IMR-90 (cell line): ENCODE measurements at regions not wholly inside any gene's neighbourhood (a gene's known extent, or its start where the extent isn't known, plus 50 kb on each side); places are given as distances from the start of the nearest gene placed in this dataset.

ENCODE experiments used
- ATAC-seq: fragments of 200-7000 bp; cut with Tn5 transposase; 2 replicates; pipeline ENCODE4 v1.9.1; 2020; ENCODE audit warnings: low read depth, mild to moderate bottlenecking, moderate library complexity
- BruUV-seq: library from RNA; stranded (reverse); fragments of 400-500 nt; replicated peaks from 2 replicates; lab custom pipeline; 2021; lab: Mats Ljungman, UMichigan
- CTCF ChIA-PET: fragments of 300-600 bp; formaldehyde crosslinking; extraction: SDS; loops from one replicate; lab custom pipeline; 2021; ENCODE audit warnings: antibody characterized with exemption; lab: Yijun Ruan, JAX
- POLR2A ChIA-PET: fragments of 300-600 bp; sonication (Branson Sonifier 250); formaldehyde crosslinking; loops from one replicate; lab custom pipeline; 2022; ENCODE audit warnings: antibody characterized with exemption; ENCODE audit not compliant: unreplicated experiment; lab: Charles Lee
- DNase-seq: peaks from one replicate; pipeline ENCODE4 v3.0.0; 2013
- H2AFZ ChIP-seq: replicated peaks from 2 replicates; pipeline ENCODE3; 2013; ENCODE audit warnings: low read length, mild to moderate bottlenecking; ENCODE audit not compliant: poor library complexity
- H2AK5ac ChIP-seq: 2 replicates; pipeline ENCODE4 v1.6.1; 2013; ENCODE audit warnings: low read depth, low read length, inconsistent platforms
- H2AK9ac ChIP-seq: replicated peaks from 2 replicates; pipeline ENCODE3; 2013; ENCODE audit warnings: mild to moderate bottlenecking, low read depth, low read length, moderate library complexity; ENCODE audit not compliant: poor library complexity
- H2BK120ac ChIP-seq: 2 replicates; pipeline ENCODE4 v1.6.1; 2013; ENCODE audit warnings: low read depth, low read length, inconsistent platforms
- H2BK15ac ChIP-seq: 3 replicates; pipeline ENCODE4 v1.6.1; 2013; ENCODE audit warnings: low read depth, low read length, inconsistent platforms
- H2BK20ac ChIP-seq: 2 replicates; pipeline ENCODE4 v1.6.1; 2013; ENCODE audit warnings: low read depth, mild to moderate bottlenecking, inconsistent platforms, low read length, moderate library complexity
- H2BK5ac ChIP-seq: 2 replicates; pipeline ENCODE4 v1.6.1; 2013; ENCODE audit warnings: mild to moderate bottlenecking, low read depth, low read length, inconsistent platforms; ENCODE audit not compliant: poor library complexity, severe bottlenecking
- H3K14ac ChIP-seq: replicated peaks from 2 replicates; pipeline ENCODE4 v1.6.1; 2013; ENCODE audit warnings: low read depth, low read length, inconsistent platforms
- H3K18ac ChIP-seq: 2 replicates; pipeline ENCODE4 v1.6.1; 2013; ENCODE audit warnings: low read depth, low read length, control low read depth
- H3K23ac ChIP-seq: 2 replicates; pipeline ENCODE4 v1.6.1; 2013; ENCODE audit warnings: low read depth, low read length, inconsistent platforms
- H3K27ac ChIP-seq: 2 replicates; pipeline ENCODE4 v1.5.1; 2013; ENCODE audit warnings: mild to moderate bottlenecking, control low read depth, low read length; ENCODE audit not compliant: insufficient read depth
- H3K27me3 ChIP-seq: 2 replicates; pipeline ENCODE4 v1.6.1; 2013; ENCODE audit warnings: low read length; ENCODE audit not compliant: control insufficient read depth, insufficient read depth
- H3K36me3 ChIP-seq: 2 replicates; pipeline ENCODE4 v1.6.1; 2013; ENCODE audit warnings: low read length, mixed read lengths; ENCODE audit not compliant: control insufficient read depth, insufficient read depth
- H3K4ac ChIP-seq: 2 replicates; pipeline ENCODE4 v1.6.1; 2013; ENCODE audit warnings: low read depth, low read length, inconsistent platforms
- H3K4me1 ChIP-seq: 2 replicates; pipeline ENCODE4 v1.6.1; 2013; ENCODE audit warnings: low read length, mixed read lengths; ENCODE audit not compliant: control insufficient read depth, insufficient read depth
- H3K4me2 ChIP-seq: 2 replicates; pipeline ENCODE4 v1.6.1; 2013; ENCODE audit warnings: low read depth, mild to moderate bottlenecking, control low read depth, low read length, moderate library complexity
- H3K4me3 ChIP-seq: 2 replicates; pipeline ENCODE4 v1.5.1; 2013; ENCODE audit warnings: low read depth, mild to moderate bottlenecking, control low read depth, low read length, moderate library complexity; ENCODE audit not compliant: insufficient read depth
- H3K56ac ChIP-seq: 2 replicates; pipeline ENCODE4 v1.6.1; 2013; ENCODE audit warnings: low read length, inconsistent platforms; ENCODE audit not compliant: insufficient read depth; ENCODE audit errors: extremely low read depth
- H3K79me1 ChIP-seq, 2 experiments: 2 replicates each; pipeline ENCODE4 v1.6.1; 2013; ENCODE audit warnings: low read length in 2 of 2, inconsistent platforms in 1 of 2, low read depth in 1 of 2
- H3K9ac ChIP-seq: 2 replicates; pipeline ENCODE4 v1.6.1; 2013; ENCODE audit warnings: low read depth, low read length, control low read depth
- H3K9me1 ChIP-seq: 2 replicates; pipeline ENCODE4 v1.6.1; 2013; ENCODE audit warnings: low read length, inconsistent platforms; ENCODE audit not compliant: insufficient read depth
- H3K9me3 ChIP-seq: 2 replicates; pipeline ENCODE4 v1.6.1; 2013; ENCODE audit warnings: low read length; ENCODE audit not compliant: control insufficient read depth, insufficient read depth
- H4K20me1 ChIP-seq: 2 replicates; pipeline ENCODE4 v1.6.1; 2013; ENCODE audit warnings: low read length, inconsistent platforms; ENCODE audit not compliant: insufficient read depth
- H4K5ac ChIP-seq: 2 replicates; pipeline ENCODE4 v1.6.1; 2013; ENCODE audit warnings: mild to moderate bottlenecking, low read depth, low read length, control low read depth
- H4K8ac ChIP-seq, 2 experiments: 2 replicates each; pipeline ENCODE4 v1.6.1; 2013; ENCODE audit warnings: low read depth in 2 of 2, low read length in 2 of 2, control low read depth in 1 of 2, inconsistent platforms in 1 of 2
- H4K91ac ChIP-seq: 2 replicates; pipeline ENCODE4 v1.6.1; 2013; ENCODE audit warnings: low read depth, low read length, inconsistent platforms; ENCODE audit not compliant: insufficient read depth
- BHLHE40 ChIP-seq: fragments of 150-350 bp; IDR thresholded peaks from 2 replicates; pipeline ENCODE4 v1.6.1; 2016; ENCODE audit warnings: mild to moderate bottlenecking, low read depth, low read length
- CEBPB ChIP-seq: IDR thresholded peaks from 2 replicates; pipeline ENCODE4 v1.6.1; 2012; ENCODE audit warnings: low read depth, low read length, improper control_type of control experiment
- CHD1 ChIP-seq: IDR thresholded peaks from 2 replicates; pipeline ENCODE4 v1.6.1; 2012; ENCODE audit warnings: low read depth, low read length, improper control_type of control experiment
- FOS ChIP-seq: fragments of 150-350 bp; IDR thresholded peaks from 2 replicates; pipeline ENCODE4 v1.6.1; 2016; ENCODE audit warnings: low read depth, low read length
- MAFK ChIP-seq: IDR thresholded peaks from 2 replicates; pipeline ENCODE4 v1.6.1; 2012; ENCODE audit warnings: low read depth, low read length, improper control_type of control experiment
- MAZ ChIP-seq: IDR thresholded peaks from 2 replicates; pipeline ENCODE4 v1.6.1; 2012; ENCODE audit warnings: low read depth, mild to moderate bottlenecking, low read length, improper control_type of control experiment, moderate library complexity, borderline replicate concordance
- MXI1 ChIP-seq: IDR thresholded peaks from 2 replicates; pipeline ENCODE4 v1.6.1; 2012; ENCODE audit warnings: low read depth, mild to moderate bottlenecking, low read length, moderate library complexity, borderline replicate concordance
- NFE2L2 ChIP-seq: fragments of 150-350 bp; IDR thresholded peaks from 2 replicates; pipeline ENCODE4 v1.6.1; 2016; ENCODE audit warnings: low read depth, mild to moderate bottlenecking, low read length
- POLR2A ChIP-seq: IDR thresholded peaks from 2 replicates; pipeline ENCODE4 v1.6.1; 2012; ENCODE audit warnings: mild to moderate bottlenecking, low read depth, low read length
- RAD21 ChIP-seq: IDR thresholded peaks from 2 replicates; pipeline ENCODE4 v1.6.1; 2012; ENCODE audit warnings: low read length, improper control_type of control experiment
- RCOR1 ChIP-seq: IDR thresholded peaks from 2 replicates; pipeline ENCODE4 v1.6.1; 2012; ENCODE audit warnings: mild to moderate bottlenecking, low read length, improper control_type of control experiment; ENCODE audit not compliant: insufficient replicate concordance
- RFX5 ChIP-seq: IDR thresholded peaks from 2 replicates; pipeline ENCODE4 v1.8.0; 2012; ENCODE audit warnings: low read depth, mild to moderate bottlenecking, low read length, moderate library complexity
- SMC3 ChIP-seq: fragments of 150-350 bp; IDR thresholded peaks from 2 replicates; pipeline ENCODE4 v1.6.1; 2016; ENCODE audit warnings: low read depth, mild to moderate bottlenecking, antibody characterized with exemption, low read length, moderate library complexity
- WGBS, 2 experiments: methylation state at CpG; one replicate each; pipeline versions ENCODE4 v1.1.5 to v1.1.7; 2013; ENCODE audit warnings: missing lambda C conversion rate in 2 of 2; ENCODE audit not compliant: insufficient read length in 1 of 2; ENCODE audit errors: extremely low coverage in 2 of 2; 5-methylcytosine and 5-hydroxymethylcytosine counted together
- dilution Hi-C: fragments of 300-500 bp; cut with HindIII; formaldehyde crosslinking; loops from one replicate; pipeline ENCODE4 v1.14.3; 2018; ENCODE audit warnings: low sequenced_read_pairs; ENCODE audit not compliant: unreplicated experiment
- in situ Hi-C: fragments of 300-500 bp; cut with MboI; formaldehyde crosslinking; loops from 3 replicates; pipeline ENCODE4 v1.14.3; 2019; ENCODE audit warnings: low sequenced_read_pairs, inconsistent platforms, mixed read lengths
- intact Hi-C: fragments of 100-400 bp; cut with micrococcal nuclease; formaldehyde crosslinking; loops from 2 replicates; pipeline ENCODE4 v1.10.0; 2022
- TF ChIP-seq, protein P1 (sequence below): fragments of 150-350 bp; IDR thresholded peaks from 2 replicates; pipeline ENCODE4 v1.6.1; 2016; ENCODE audit warnings: low read depth, mild to moderate bottlenecking, low read length, moderate library complexity, borderline replicate concordance
- TF ChIP-seq, protein P2 (sequence below): fragments of 150-350 bp; IDR thresholded peaks from 2 replicates; pipeline ENCODE4 v1.6.1; 2017; ENCODE audit warnings: mild to moderate bottlenecking, antibody characterized with exemption, low read length, low read depth
- TF ChIP-seq, protein P3 (sequence below): conservative IDR thresholded peaks from 2 replicates; pipeline ENCODE4 v1.5.1; 2012; ENCODE audit warnings: mild to moderate bottlenecking, low read depth, low read length, improper control_type of control experiment

DNA sequence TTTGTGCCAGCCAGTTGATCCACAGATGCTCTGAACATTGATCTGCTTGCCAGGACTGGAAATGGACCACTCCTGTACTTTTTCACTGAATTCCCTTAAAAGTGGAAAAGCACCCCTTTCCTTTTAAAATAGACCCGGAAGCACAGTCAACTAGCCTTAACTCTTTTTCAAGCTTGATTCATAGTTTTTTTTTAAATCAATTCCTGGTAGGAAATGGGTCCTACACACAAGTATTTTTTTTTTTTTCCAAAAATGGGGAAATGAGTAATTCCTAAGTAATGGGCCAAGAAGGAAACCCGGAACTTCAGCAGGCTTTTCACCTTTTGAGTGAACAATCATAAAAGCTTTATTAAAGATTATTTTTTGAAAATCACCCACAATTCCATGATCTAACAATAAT lies 234.4 kb upstream of the ADAMTS9 start:
- POLR2A ChIA-PET: no interaction called here

More for the DNA sequence above, 234.4 kb upstream of the ADAMTS9 start:
- no peaks in the 10 kb centered on the region for H3K9me3 ChIP-seq
- no peaks in the 10 kb centered on the region for H3K9me1 ChIP-seq
- H2AK9ac ChIP-seq: no peak overlapping the region
- H4K91ac ChIP-seq: no peak overlapping the region
- H2BK20ac ChIP-seq: no peak overlapping the region
- H2BK5ac ChIP-seq: no peak overlapping the region
- no peaks in the 10 kb centered on the region for H3K36me3 ChIP-seq
- no peaks in the 10 kb centered on the region for H4K20me1 ChIP-seq
- intact Hi-C loops (no loop called here), dilution Hi-C loops (no loop called here), in situ Hi-C loops (no loop called here)
- TF ChIP-seq, protein P1, sequence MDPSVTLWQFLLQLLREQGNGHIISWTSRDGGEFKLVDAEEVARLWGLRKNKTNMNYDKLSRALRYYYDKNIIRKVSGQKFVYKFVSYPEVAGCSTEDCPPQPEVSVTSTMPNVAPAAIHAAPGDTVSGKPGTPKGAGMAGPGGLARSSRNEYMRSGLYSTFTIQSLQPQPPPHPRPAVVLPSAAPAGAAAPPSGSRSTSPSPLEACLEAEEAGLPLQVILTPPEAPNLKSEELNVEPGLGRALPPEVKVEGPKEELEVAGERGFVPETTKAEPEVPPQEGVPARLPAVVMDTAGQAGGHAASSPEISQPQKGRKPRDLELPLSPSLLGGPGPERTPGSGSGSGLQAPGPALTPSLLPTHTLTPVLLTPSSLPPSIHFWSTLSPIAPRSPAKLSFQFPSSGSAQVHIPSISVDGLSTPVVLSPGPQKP: no peak
- no peak for TF ChIP-seq MAFK
- no peak for TF ChIP-seq BHLHE40
- no peak for TF ChIP-seq MXI1
- TF ChIP-seq RFX5: no peak
- TF ChIP-seq, protein P2, sequence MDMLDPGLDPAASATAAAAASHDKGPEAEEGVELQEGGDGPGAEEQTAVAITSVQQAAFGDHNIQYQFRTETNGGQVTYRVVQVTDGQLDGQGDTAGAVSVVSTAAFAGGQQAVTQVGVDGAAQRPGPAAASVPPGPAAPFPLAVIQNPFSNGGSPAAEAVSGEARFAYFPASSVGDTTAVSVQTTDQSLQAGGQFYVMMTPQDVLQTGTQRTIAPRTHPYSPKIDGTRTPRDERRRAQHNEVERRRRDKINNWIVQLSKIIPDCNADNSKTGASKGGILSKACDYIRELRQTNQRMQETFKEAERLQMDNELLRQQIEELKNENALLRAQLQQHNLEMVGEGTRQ: no peak
- TF ChIP-seq MAZ: no peak
- no peak for TF ChIP-seq RAD21
- TF ChIP-seq POLR2A: no peak
- no peak for TF ChIP-seq RCOR1
- no peak for TF ChIP-seq NFE2L2
- TF ChIP-seq, protein P3, sequence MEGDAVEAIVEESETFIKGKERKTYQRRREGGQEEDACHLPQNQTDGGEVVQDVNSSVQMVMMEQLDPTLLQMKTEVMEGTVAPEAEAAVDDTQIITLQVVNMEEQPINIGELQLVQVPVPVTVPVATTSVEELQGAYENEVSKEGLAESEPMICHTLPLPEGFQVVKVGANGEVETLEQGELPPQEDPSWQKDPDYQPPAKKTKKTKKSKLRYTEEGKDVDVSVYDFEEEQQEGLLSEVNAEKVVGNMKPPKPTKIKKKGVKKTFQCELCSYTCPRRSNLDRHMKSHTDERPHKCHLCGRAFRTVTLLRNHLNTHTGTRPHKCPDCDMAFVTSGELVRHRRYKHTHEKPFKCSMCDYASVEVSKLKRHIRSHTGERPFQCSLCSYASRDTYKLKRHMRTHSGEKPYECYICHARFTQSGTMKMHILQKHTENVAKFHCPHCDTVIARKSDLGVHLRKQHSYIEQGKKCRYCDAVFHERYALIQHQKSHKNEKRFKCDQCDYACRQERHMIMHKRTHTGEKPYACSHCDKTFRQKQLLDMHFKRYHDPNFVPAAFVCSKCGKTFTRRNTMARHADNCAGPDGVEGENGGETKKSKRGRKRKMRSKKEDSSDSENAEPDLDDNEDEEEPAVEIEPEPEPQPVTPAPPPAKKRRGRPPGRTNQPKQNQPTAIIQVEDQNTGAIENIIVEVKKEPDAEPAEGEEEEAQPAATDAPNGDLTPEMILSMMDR: no peak
- TF ChIP-seq FOS: no peak
- TF ChIP-seq CEBPB: no peak
- TF ChIP-seq SMC3: no peak
- TF ChIP-seq CHD1: no peak
- no peak overlapping the region for H2AK5ac ChIP-seq
- H3K4me3 ChIP-seq: no peak overlapping the region
- no peak overlapping the region for H2AFZ ChIP-seq
- DNase-seq: no peak
- H3K27me3 ChIP-seq: no peaks in the 10 kb centered on the region
- no peaks in the 10 kb centered on the region for H3K4me1 ChIP-seq
- no peak overlapping the region for H3K56ac ChIP-seq
- H3K23ac ChIP-seq: no peak overlapping the region
- no peak overlapping the region for H4K5ac ChIP-seq
- no peak overlapping the region for H3K4me2 ChIP-seq
- H3K4ac ChIP-seq: no peak overlapping the region
- H3K27ac ChIP-seq: no peak overlapping the region
- no peak overlapping the region for H2BK15ac ChIP-seq
- no peaks in the 10 kb centered on the region for H3K79me1 ChIP-seq
- no peak for ATAC-seq
- no peak overlapping the region for H3K14ac ChIP-seq
- no TSS peak for BruUV-seq
- no CpG with 5 or more reads among the region's 2 CpGs for WGBS, 2 experiments
- H3K9ac ChIP-seq: no peak overlapping the region
- H2BK120ac ChIP-seq: no peak overlapping the region
- no peak overlapping the region for H4K8ac ChIP-seq
- CTCF ChIA-PET: no interaction called here
- no peak overlapping the region for H3K18ac ChIP-seq
